Inflammatory macrophage treated with lipopolysaccharide for 4 hours (primary cell): ENCODE measurements at regions not wholly inside any gene's neighbourhood (a gene's known extent, or its start where the extent isn't known, plus 50 kb on each side); places are given as distances from the start of the nearest gene placed in this dataset.
"Not testable (repeated sequence)": the region's sequence is repeated elsewhere in the genome, so short reads cannot be mapped to it uniquely, and the experiment has no call there.

Source experiments
- DNase-seq: peaks from one replicate; pipeline ENCODE4 v3.0.0-alpha.2; 2020

DNA sequence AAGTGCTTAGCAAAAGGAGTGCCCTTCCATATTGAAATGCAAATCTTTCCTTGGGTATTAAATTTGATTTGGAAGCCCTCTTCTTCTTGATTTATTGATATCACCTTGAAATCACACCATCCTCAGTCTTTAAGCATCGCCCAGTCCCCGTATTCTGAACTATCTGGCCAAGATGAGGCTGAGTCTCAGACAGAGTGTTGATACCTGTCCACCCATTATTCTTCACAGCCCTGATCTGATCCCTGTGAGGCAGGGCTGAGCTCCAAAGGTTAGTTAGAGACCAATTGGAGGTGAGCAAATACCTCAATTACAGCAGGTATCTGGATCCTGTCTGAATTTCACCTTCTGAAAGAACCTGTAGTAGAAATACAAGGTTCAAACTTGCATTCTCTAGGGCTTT lies 326.3 kb downstream of the FAT3 start:
- no peak for DNase-seq

DNA sequence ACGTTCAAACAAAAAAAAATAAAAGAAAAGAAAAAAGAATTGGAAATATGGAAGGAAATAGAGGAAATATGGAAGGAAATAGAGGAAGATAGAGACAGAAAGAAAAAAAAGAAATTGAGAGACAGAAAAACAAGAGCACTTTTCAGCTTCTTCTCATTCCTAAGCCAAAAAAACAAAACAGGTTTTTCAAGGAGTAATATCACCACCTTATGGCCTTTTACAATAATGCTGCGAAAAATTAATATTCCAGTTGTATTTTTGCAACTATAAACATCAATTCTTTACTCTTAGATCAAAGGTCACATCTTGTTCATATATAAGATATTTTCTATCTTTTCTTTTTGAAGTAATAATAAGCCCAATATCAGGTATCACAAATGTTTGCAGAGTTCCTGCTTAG lies 328.3 kb downstream of the FAT3 start:
- DNase-seq, result no peak

- no peak for DNase-seq
Measured at GRCh38 chr11:92554688-92555087, 330.1 kb downstream of the FAT3 start.

- DNase-seq, result no peak
Measured at GRCh38 chr11:92556431-92556830, 331.8 kb downstream of the FAT3 start.

- DNase-seq, result no peak
Measured at GRCh38 chr11:92557879-92558278, 333.3 kb downstream of the FAT3 start.

- DNase-seq, result no peak
Measured at GRCh38 chr11:92558323-92558722, 333.7 kb downstream of the FAT3 start.

DNA sequence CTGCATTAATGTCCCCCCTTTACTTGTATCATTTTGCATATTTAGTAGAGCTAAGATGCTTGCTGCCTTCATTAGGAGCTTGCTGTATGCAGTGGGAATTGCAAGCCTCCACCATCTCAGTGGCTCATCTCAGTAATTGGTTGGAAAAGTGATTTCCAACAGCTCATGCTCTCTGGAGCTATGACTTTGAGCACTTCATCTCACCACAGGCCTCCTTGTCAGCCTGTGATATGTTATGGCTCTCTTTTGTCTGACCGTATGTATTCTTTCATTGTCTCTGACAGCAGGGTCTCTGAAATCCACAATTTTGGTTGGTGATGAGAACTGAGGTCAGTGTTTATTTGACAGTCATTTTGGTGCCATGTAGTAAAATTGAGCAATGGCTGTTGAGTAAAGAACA lies 345.1 kb downstream of the FAT3 start:
- no peak for DNase-seq

DNA sequence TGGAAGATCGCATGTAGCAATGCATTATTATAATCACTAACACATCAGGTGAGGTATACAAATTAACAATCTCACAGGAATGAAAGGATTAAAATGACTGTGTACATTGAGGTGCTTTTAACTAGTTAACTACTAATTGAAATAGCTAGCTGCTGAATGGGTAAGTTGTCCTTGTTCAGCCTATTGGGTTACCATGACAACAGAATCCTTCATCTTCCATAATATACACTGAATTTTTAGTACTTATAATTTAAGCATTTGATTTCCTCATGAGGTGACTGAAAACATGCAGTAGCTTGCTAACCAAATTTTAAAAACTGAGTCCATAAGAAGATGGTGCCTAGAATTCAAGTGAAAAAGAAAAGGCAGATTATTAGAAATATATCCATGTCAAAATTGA lies 347.9 kb downstream of the FAT3 start:
- DNase-seq, result no peak

DNA sequence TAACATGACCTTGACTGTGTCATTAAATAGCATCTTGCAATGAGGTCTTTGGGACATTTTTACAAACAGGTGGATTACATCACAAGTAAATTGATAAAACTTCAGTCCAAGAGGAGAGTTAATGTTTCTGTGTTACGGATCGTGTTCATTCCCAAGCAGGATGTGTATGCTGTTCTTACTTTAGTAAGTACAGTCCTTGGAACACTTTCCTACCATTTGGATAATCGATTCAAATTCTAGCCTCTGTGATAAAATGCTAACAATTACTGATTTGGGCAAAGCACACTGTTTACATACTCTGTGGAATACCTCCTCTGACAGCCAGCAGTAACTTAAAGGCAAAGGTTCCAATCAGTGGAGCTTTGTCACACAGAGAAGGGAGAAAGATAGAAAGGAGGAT lies 351.7 kb downstream of the FAT3 start:
- no peak for DNase-seq

- no peak for DNase-seq
Measured at GRCh38 chr11:92580908-92581307, 356.3 kb downstream of the FAT3 start.

DNA sequence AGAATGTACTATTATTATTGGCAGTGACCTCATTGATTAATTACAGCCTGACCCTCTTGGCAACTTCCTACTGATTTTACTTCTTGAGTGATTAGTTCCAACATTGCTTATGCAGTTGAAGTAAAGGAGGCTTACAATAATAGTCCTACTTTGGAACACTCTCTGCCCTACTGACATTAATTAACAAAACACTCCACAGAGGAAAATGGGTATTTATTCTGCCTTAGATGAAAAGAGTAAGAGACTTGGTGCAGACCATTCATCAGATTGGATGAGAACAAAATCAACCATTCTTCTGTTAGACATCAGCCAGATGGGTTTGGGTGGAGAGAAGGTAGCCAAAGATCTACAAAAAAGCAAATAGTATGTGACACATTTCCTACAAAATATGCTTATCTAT lies 363.8 kb downstream of the FAT3 start:
- DNase-seq, result no peak

GRCh38 chr11:92589512-92589911 lies 364.9 kb downstream of the FAT3 start:
- no peak for DNase-seq

- DNase-seq, result no peak
Measured at GRCh38 chr11:92591521-92591920, 366.9 kb downstream of the FAT3 start.

- DNase-seq, result no peak
Measured at GRCh38 chr11:92594251-92594650, 369.6 kb downstream of the FAT3 start.

DNA sequence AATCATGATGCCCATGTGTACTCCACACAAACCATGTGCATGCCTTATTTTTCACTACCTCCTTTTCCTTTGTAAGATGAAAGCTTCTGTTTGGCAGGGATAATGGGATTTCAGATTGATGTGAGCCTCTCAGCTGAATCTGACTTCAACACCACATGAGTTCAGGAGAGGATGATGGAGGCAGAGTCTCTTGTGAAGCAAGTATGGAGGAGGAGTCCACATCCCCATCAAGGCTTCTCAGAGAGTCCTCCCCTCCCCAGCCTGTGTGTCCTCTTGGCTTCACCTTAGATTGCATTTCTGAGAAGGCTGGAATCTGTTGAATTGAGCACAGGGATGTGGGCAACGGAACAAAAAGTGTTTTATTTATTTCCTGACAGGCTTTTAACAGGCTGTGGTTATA lies 370.4 kb downstream of the FAT3 start:
- DNase-seq, result no peak

GRCh38 chr11:92596596-92597317 lies 372.1 kb downstream of the FAT3 start:
- no peak for DNase-seq

DNA sequence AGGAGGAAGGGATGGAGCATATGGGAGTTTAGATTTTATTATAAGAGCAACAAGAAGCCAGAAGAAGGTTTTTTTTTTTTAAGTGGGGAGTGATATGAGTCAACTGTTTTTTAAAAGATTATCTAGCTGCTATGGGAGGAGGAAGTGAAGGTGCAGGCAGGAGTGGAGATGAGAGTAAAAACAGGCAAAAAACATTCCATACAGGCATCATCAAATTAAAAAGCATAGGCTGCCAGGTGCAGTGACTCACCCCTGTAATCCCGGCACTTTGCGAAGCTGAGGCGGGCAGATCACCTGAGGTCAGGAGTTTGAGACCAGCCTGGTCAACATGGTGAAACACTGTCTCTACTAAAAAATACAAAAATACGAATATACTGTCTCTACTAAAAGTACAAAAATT lies 368.4 kb upstream of the MTNR1B start:
- DNase-seq, result no peak

- no peak for DNase-seq
Measured at GRCh38 chr11:92605667-92606066, 363.8 kb upstream of the MTNR1B start.

GRCh38 chr11:92607969-92608722 lies 361.3 kb upstream of the MTNR1B start:
- no peak for DNase-seq

DNA sequence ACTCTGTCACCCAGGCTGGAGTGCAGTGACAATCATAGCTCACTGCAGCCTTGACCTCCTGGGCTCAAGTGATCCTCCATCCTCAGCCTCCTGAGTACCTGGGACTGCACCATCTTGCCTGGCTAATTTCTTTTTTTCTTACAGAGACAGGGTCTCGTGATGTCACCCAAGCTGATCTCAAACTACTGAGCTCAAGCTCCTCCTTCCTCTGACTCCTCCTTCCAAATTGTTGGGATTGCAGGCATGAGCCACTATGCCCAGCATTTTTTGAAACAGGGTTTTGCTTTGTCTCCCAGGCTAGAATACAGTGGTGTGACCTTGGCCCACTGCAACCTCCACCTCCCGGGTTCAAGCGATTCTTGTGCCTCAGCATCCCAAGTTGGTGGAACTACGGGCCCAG lies 358.3 kb upstream of the MTNR1B start:
- no peak for DNase-seq

GRCh38 chr11:92618020-92618419 lies 351.4 kb upstream of the MTNR1B start:
- DNase-seq, result not testable (repeated sequence)

- DNase-seq, result no peak
Measured at GRCh38 chr11:92623055-92623454, 346.4 kb upstream of the MTNR1B start.

- no peak for DNase-seq
Measured at GRCh38 chr11:92625894-92626293, 343.6 kb upstream of the MTNR1B start.

DNA sequence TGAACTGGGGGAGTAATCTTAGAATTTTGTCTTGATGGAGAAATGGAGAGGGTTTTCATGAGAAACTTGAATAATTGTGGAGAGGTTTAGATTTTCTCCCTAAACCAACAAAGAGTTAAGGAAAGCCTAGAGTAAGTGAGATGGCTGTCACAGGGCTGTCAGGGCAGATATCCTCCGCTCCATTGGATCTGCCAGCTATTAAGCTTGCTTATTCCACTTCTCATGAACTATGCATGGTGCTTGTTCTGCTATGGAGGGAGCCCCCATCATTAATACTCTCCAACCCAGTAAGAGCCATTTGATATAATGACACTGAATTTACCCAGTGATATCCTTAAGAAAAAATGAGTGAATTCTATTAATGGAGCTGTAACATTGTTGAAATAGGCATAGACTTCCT lies 342.8 kb upstream of the MTNR1B start:
- DNase-seq, result no peak
